H1 (cell line): ENCODE measurements at regions not wholly inside any gene's neighbourhood (a gene's known extent, or its start where the extent isn't known, plus 50 kb on each side); places are given as distances from the start of the nearest gene placed in this dataset.

ENCODE experiments used
- CBX5 ChIP-seq: fragments of 300-800, 300-1000 bp; sonication (generic); IDR thresholded peaks from 2 replicates; pipeline ENCODE4 v1.7.1; 2016; ENCODE audit warnings: antibody characterized with exemption, low read length, low read depth
- CHD2 ChIP-seq: IDR thresholded peaks from 2 replicates; pipeline ENCODE4 v1.6.1; 2012; ENCODE audit warnings: low read length, improper control_type of control experiment
- CTCF ChIP-seq, 3 experiments: IDR thresholded peaks; 1 replicate in 2 of 3; 2 replicates in 1 of 3; pipeline versions ENCODE4 v1.5.1 to v1.6.1; 2011; ENCODE audit warnings: low read length in 3 of 3, mild to moderate bottlenecking in 3 of 3, inconsistent platforms in 2 of 3, low read depth in 1 of 3, moderate library complexity in 1 of 3; ENCODE audit not compliant: insufficient read depth in 1 of 3; ENCODE audit errors: control extremely low read depth in 1 of 3
- EZH2 ChIP-seq: fragments of 200-600 bp; sonication (generic); IDR thresholded peaks from 2 replicates; pipeline ENCODE4 v1.7.1; 2012; ENCODE audit warnings: low read depth, mild to moderate bottlenecking, moderate library complexity, low read length, inconsistent platforms; ENCODE audit not compliant: severe bottlenecking
- POLR2A ChIP-seq, 2 experiments: IDR thresholded peaks; 1 replicate in 1 of 2; 2 replicates in 1 of 2; pipeline ENCODE4 v1.6.1; 2011; ENCODE audit warnings: low read depth in 2 of 2, low read length in 2 of 2, mild to moderate bottlenecking in 2 of 2; ENCODE audit errors: control extremely low read depth in 1 of 2
- RAD21 ChIP-seq, 2 experiments: IDR thresholded peaks in 1 of 2; conservative IDR thresholded peaks in 1 of 2; 2 replicates each; pipeline ENCODE4 v1.6.1; 2011; ENCODE audit warnings: low read depth in 2 of 2, low read length in 2 of 2, improper control_type of control experiment in 1 of 2, inconsistent platforms in 1 of 2, mild to moderate bottlenecking in 1 of 2, moderate library complexity in 1 of 2
- RFX5 ChIP-seq: IDR thresholded peaks from 2 replicates; pipeline ENCODE4 v1.6.1; 2011; ENCODE audit warnings: low read depth, low read length, improper control_type of control experiment, borderline replicate concordance
- RNF2 ChIP-seq: fragments of 200-900, 300-1000 bp; sonication (generic); IDR thresholded peaks from 2 replicates; pipeline ENCODE4 v1.7.1; 2016; ENCODE audit warnings: borderline replicate concordance, low read depth, mild to moderate bottlenecking, antibody characterized with exemption, low read length; ENCODE audit not compliant: poor library complexity, severe bottlenecking; ENCODE audit errors: missing control alignments
- SUZ12 ChIP-seq: fragments of 200-600 bp; sonication (generic); IDR thresholded peaks from 2 replicates; pipeline ENCODE4 v1.6.1; 2012; ENCODE audit warnings: mild to moderate bottlenecking, inconsistent platforms, low read length, moderate library complexity, mixed read lengths
- TCF12 ChIP-seq: IDR thresholded peaks from 2 replicates; pipeline ENCODE4 v1.6.1; 2011; ENCODE audit warnings: low read depth, mild to moderate bottlenecking, low read length
- TF ChIP-seq, protein P1 (sequence below): IDR thresholded peaks from 2 replicates; pipeline ENCODE4 v1.6.1; 2012; ENCODE audit warnings: inconsistent platforms

GRCh38 chr9:1421436-1421835 is 371.3 kb downstream of the DMRT2 start:
- no peak for TF ChIP-seq POLR2A (IDR thresholded peaks at IDR 0.05; ENCODE audit: control extremely low read depth in 1 of 2, low read depth in 2 of 2, low read length in 2 of 2)
- no peak for TF ChIP-seq SUZ12
- TF ChIP-seq, protein P1, sequence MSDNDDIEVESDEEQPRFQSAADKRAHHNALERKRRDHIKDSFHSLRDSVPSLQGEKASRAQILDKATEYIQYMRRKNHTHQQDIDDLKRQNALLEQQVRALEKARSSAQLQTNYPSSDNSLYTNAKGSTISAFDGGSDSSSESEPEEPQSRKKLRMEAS, result no peak
- no peak for TF ChIP-seq CTCF (IDR thresholded peaks at IDR 0.05; ENCODE audit: control extremely low read depth in 1 of 3, insufficient read depth in 1 of 3, low read depth in 1 of 3, low read length in 3 of 3)
- no peak for TF ChIP-seq CBX5
- no peak for TF ChIP-seq CHD2
- no peak for TF ChIP-seq TCF12
- TF ChIP-seq EZH2, result no peak
- no peak for TF ChIP-seq RFX5
- no peak for TF ChIP-seq RNF2
- TF ChIP-seq RAD21 (IDR thresholded peaks at IDR 0.05 in 1 of 2, conservative IDR thresholded peaks at IDR 0.05 in 1 of 2; ENCODE audit: low read depth in 2 of 2, low read length in 2 of 2), result no peak
